HG02840 (cell line): ENCODE measurements at regions not wholly inside any gene's neighbourhood (a gene's known extent, or its start where the extent isn't known, plus 50 kb on each side); places are given as distances from the start of the nearest gene placed in this dataset.
"Not testable (repeated sequence)": the region's sequence is repeated elsewhere in the genome, so short reads cannot be mapped to it uniquely, and the experiment has no call there.

ENCODE experiments used
- ATAC-seq: cut with Tn5 transposase; IDR thresholded peaks from one replicate; pipeline ENCODE4 v1.9.1; 2021; ENCODE audit warnings: mild to moderate bottlenecking, moderate library complexity, moderate number of reproducible peaks; ENCODE audit not compliant: unreplicated experiment, low FRiP score

GRCh38 chr4:89506866-89507491 lies 199.4 kb upstream of the GPRIN3 start:
- no peak for ATAC-seq

GRCh38 chr4:89502581-89502980 lies 195.0 kb upstream of the GPRIN3 start:
- ATAC-seq = no peak

GRCh38 chr4:89497517-89498308 lies 190.1 kb upstream of the GPRIN3 start:
- no peak for ATAC-seq

- no peak for ATAC-seq
Observed at GRCh38 chr4:89496851-89497250, 189.3 kb upstream of the GPRIN3 start.

GRCh38 chr4:89493367-89493766 lies 185.8 kb upstream of the GPRIN3 start:
- ATAC-seq = no peak

- no peak for ATAC-seq
Observed at GRCh38 chr4:89492581-89493071, 185.0 kb upstream of the GPRIN3 start.

- ATAC-seq = no peak
Observed at GRCh38 chr4:89491761-89492160, 184.2 kb upstream of the GPRIN3 start.

GRCh38 chr4:89489921-89490431 lies 182.4 kb upstream of the GPRIN3 start:
- ATAC-seq = not testable (repeated sequence)

- no peak for ATAC-seq
Observed at GRCh38 chr4:89489338-89489771, 181.8 kb upstream of the GPRIN3 start.

- no peak for ATAC-seq
Observed at GRCh38 chr4:89488736-89489135, 181.1 kb upstream of the GPRIN3 start.

- no peak for ATAC-seq
Observed at GRCh38 chr4:89486673-89487072, 179.1 kb upstream of the GPRIN3 start.

GRCh38 chr4:89486042-89486441 lies 178.4 kb upstream of the GPRIN3 start:
- ATAC-seq = no peak

- no peak for ATAC-seq
Observed at GRCh38 chr4:89483833-89484232, 176.2 kb upstream of the GPRIN3 start.

GRCh38 chr4:89482926-89483595 lies 175.5 kb upstream of the GPRIN3 start:
- no peak for ATAC-seq

- no peak for ATAC-seq
Observed at GRCh38 chr4:89482251-89482650, 174.7 kb upstream of the GPRIN3 start.

- no peak for ATAC-seq
Observed at GRCh38 chr4:89469930-89470375, 162.4 kb upstream of the GPRIN3 start.

GRCh38 chr4:89469516-89469915 lies 161.9 kb upstream of the GPRIN3 start:
- no peak for ATAC-seq

GRCh38 chr4:89468602-89469001 lies 161.0 kb upstream of the GPRIN3 start:
- ATAC-seq = no peak

GRCh38 chr4:89463341-89463740 lies 155.7 kb upstream of the GPRIN3 start:
- ATAC-seq = no peak

GRCh38 chr4:89447543-89447942 lies 139.9 kb upstream of the GPRIN3 start:
- ATAC-seq = no peak

GRCh38 chr4:89446193-89446592 lies 138.6 kb upstream of the GPRIN3 start:
- ATAC-seq = no peak
